HG02840 (cell line): ENCODE measurements at regions not wholly inside any gene's neighbourhood (a gene's known extent, or its start where the extent isn't known, plus 50 kb on each side); places are given as distances from the start of the nearest gene placed in this dataset.

Source experiments
- ATAC-seq: cut with Tn5 transposase; IDR thresholded peaks from one replicate; pipeline ENCODE4 v1.9.1; 2021; ENCODE audit warnings: mild to moderate bottlenecking, moderate library complexity, moderate number of reproducible peaks; ENCODE audit not compliant: unreplicated experiment, low FRiP score

DNA sequence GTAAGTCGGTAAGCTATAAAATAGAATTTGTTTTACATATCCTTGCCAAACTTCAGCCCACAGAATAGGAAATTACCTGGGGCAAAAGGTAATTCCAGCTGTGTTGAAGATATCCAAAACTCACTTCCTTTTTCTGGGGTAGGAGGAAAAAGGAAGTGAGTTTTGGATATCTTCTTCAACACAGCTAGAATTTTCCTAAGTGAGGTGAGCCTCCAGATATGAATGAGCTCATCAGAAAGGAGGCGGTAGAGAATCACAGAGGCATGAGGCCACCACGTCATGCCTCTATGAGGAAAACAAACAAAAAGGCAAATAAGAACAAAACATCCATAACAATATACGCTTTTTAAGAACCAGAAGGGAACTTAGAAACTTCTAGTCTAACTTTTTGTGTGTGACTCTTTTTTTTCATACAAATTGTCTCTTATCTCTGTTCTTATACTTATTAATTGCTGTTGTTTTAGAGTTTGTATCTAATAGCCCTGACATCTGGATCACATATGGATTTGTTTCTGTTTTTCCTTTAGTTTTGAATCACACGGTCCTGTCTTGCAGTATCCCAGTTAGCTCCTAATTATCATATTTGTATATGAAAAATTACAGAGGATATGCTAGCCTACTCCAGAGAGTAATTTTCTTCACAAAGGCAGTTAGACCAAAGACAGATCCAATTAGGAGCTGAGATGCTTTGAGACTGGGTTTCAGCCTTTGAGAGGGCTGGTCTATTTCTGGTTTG, 104.5 kb downstream of the RBM43 start:
- no peak for ATAC-seq

DNA sequence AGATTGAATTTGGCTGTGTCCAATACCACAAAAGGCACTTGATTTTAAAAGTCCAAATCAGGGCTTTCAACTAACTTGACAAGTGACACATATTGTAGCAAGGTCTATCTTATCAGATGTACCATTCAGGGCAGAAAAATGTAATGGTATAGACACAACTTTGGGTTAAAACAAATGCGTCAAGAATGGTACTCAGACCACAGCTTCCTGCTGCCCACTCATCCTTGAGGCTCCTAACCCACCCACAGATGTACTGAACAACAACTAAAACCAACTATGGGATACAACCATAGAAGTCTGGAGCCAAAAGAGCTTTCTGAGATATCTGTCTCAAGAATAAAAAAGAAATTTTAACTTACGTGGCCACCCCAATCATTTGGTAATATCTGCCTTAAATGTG, 105.2 kb downstream of the RBM43 start:
- no peak for ATAC-seq

DNA sequence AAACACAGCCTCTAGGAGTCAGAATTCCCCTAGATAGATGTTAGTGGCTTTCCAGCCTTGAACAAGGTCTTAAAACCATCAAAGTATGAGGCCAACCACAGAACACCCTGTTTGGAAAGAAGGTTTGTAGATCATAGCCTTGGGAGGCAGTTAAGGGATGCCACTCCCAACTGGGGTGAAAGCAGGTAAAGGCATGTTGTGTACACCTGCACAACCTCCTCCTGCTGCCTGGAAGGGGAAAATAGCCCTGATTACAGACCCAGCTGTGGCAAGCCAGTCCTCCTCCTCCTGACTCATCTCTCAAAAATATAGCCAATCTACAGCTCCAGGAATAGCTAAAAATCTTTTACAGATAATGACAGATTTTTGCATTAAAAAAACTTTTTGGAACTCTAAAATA, 108.1 kb downstream of the RBM43 start:
- ATAC-seq: no peak

DNA sequence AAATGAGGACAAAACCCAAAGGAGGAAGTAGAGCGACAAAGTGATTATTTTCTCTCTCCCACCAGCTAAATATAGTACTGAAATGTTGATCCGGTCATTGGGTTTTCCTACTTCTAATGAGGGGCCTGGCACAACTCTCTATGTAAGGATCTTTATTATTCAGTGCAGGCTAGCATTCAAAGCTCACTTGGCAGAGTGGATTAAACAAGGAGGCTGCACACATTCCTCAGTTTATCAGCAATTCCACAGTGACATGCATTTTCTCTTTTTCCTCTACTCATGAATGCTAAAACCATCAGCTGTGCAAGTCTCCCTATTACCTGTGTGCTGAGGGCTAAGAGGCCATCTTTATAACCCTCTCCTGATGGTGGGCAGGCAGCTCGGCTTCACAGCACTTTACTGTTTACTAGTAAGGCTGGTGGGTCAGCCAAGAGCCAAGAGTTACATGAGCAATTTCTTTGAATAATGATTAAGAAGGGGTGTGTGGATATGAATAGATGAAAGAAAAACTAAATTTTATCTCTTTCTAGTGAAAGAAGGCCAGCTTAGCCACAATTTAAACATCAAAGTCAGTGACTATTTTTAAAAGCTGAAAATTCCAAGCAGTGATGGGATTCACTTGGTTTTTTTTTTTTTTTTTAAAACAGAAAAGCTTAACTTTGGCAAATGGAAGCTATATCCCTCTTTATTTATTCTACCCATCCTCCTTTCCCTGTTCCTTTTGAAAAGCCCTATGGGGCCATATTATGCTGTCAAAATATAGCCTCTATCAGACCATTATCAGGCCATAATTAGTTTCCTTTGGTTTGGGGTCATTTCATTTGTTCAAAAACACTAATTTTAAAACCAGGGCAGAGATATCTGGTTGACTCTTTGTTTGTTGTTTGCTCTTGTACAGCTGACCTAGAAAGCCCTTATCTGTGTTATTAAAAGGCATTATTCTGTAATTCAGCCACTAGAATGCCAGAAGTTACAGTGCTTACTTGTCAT, 111.0 kb downstream of the RBM43 start:
- ATAC-seq: no peak

DNA sequence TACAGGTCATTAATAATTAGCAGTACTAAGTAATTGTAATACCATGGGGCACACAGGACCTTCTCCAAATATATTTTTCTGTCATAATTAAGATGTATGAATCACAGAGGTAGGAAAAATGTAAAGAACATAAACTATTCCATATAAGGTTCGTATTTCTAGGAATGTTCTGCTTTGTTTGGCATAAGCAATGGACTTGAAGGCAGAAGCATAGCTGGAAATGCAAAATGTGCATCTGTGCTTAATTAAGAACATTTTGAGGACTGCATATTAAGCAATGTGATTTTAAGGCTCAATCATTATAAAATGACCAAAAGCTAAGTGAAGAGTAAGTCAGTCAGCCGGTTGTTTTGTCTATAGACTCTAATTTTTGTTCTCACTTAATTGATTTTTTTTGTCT, 123.2 kb downstream of the RBM43 start:
- ATAC-seq: no peak

DNA sequence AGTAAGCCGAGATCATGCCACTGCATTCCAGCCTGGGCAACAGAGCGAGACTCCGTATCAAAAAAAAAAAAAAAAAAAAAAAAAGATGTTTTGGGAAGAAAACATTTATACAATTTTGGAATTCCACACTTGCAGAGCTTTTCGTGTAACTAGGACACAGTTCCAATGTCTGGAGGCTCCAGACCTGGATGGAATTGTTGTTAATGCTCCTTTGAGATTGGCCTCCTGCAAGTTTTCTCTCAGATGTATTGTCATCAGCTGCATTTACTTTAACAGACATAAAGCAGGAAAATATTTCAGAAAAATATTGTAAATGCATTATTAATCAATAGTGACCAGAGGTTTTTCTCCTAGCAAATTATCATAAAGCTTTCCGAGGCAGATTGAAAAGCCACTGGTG, 124.1 kb downstream of the RBM43 start:
- no peak for ATAC-seq

DNA sequence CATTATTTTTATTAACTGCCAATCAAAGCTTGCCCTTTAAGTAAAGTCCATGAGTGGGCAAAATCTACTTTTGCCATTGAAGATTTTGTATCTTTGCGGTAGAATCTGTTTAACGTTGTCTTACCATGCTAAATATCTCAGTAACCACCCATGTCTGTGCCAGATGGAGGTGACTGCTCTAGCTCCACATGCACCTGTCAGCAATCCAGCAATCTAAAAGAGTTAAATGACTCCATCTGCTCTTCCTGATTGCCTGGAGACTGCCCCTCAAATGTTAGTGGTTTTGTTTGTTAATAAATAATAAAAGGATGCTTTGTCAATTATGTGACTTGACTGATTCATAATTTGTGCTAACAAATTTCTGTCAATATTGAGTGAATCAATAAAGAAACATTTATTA, 141.7 kb downstream of the RBM43 start:
- no peak for ATAC-seq

DNA sequence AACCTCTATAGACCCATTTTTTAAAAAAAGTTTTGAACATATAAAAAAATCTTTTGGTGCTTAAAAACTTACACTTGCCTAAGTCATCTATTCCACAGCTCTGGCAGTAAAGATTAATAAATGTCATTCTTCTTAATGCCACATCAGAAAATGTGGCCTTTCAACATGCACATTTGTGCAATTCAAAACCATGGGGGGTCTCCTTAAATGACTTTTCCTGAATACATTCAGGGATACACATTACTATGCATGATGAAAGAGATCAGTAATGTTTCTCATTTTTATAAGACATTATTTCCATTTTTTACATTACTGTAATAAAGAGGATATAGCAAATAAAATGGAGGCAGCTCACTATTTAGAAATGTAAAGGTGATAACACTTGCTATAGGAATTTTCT, 142.3 kb downstream of the RBM43 start:
- ATAC-seq: no peak

DNA sequence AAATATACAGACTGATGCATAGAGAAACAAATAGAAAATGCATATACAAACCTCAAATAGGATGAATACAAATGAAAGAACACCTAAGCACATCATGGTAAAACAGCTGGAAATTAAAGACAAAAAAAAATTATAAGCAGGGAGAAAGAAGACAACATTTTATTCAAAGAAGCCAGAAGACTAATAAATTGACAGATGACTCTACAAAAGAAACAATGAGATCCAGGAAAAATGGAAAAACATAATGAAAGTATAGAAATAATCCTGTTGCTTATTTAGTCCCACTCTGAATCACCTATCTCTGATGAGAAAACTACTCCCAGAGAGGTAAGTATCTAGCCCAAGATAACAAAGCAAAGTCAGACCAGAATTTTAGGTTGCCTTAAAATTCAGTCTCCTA, 143.4 kb downstream of the RBM43 start:
- no peak for ATAC-seq

DNA sequence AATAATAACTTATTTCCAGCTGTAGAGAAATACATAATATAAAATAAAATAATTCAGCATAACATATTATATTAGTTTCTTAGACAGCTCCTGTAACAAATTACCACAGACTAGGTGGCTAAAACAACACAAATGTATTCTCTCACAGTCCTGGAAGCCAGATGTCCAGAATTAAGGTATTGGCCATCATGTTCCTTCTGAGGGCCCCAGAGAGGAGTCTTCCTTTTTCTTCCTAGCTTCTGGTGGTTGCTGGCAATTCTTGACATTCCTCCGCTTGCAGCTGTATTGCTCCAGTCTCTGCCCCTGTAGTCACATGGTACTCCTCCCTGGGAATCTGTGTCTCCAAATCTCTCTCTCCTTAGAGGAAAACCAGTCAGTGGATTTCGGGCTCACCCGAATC, 146.8 kb downstream of the RBM43 start:
- no peak for ATAC-seq

DNA sequence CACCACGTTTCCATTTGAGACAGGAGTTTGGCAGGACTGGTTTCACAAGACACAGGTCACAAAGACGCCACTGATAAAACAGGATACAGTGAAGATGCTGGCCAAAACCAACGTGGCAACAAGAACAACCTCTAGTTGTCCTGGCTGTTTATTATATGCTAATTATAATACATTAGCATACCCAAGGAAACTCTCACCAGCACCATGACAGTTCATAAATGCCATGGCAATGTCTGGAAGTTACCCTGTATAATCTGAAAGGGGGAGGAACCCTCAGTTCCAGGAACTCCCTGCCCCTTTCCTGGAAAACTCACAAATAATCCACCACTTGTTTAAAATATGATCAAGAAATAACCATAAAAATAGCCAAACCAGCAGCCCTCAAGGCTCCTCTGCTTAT, 148.3 kb downstream of the RBM43 start:
- ATAC-seq: no peak

DNA sequence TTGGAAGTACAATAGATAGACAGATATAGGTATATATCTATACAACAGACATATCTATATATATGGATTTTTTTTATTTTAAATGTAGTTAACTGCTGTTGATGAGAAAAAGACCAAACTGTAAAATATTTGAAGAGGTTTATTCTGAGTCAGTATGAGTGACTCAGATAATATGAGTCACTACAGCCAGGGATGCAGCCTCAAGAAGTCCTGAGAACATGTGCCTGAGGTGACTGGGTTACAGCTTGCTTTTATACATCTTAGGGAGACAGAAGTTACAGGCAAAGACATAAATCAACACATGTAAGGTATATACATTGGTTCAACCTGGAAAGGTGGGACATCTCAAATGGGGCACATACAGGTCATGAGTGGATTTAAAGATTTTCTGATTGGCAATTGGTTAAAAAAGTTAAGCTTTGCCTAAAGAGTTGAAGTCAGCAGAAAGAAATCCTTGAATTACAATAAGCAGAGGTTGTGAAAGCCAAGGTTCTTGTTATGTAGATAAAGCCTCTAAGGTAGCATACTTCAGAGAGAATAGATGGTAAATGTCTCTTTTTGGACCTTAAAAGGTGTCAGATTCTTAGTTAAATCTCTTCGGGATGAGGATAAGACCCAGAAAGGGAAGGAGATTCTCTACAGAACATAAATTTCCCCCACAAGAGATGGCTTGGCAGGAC, 149.9 kb downstream of the RBM43 start:
- ATAC-seq: no peak

DNA sequence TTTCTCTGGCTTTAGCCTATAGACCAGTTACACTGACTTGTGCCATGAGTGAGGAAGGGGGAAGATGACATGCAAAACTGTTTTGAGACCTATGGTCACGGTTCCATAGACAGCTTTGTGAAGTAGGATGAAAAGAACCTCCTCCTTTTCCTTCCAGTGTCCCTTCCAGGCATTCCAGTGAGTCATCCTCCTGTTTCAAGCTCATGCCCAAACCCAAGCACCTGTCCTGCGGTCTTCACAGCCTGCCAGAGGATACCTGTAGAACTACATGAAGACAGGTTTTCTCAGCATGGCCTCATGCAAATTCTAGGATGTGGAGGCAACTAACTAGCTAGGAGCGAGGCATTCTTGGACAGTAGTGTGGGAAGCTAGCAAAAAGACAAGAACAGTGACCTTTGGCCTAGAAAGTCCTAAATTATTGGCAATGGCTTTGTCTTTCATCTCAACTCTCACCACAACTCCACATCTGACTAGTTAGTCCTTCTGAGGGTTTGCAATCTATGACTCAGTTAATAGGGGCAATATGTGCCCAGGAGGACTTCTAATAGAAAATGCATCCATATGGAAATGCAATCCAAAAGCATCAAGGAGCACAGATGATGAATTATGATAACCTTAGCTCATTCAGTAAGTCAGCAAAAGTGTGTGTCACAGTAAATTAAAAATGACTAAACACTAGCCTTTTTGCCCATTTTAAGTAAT, 154.7 kb downstream of the RBM43 start:
- ATAC-seq: no peak

DNA sequence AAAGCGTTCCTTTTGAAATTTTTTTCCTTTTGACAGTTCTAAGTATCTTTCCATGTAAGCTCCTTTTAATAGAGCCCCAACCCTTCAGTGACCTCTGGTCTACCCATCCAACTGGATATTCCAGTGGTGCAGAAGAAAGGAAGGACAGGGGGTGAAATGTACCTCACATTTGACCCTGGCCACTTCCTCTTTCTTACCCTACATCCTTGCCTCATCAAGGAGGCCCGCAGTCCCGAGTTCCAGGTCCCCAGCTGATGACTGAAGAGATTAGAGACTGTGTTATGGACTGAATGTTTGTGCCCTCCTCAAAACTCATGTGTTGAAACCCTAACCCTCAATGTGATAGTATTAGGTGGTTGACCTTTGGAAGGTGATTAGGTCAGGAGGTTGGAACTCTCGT, 158.1 kb downstream of the RBM43 start:
- no peak for ATAC-seq

DNA sequence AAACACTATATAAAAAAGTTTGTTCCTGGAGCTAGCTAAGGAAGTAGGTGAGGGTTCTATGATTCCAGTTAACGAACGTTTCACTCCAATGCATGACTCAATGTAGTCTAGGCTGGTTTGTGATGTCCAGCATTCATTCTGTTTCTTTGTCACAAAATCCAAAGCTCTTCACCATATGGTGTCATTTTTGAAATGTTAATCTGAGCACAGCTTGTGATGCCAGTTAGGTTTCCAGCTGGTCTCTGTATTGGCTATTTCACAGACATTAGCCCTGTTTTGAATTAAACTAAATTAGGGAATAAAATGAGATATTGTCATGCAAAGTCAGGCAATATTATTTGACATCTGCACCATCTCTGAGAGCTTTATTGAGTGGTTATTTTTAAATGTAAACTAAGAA, 159.4 kb downstream of the RBM43 start:
- ATAC-seq: no peak

DNA sequence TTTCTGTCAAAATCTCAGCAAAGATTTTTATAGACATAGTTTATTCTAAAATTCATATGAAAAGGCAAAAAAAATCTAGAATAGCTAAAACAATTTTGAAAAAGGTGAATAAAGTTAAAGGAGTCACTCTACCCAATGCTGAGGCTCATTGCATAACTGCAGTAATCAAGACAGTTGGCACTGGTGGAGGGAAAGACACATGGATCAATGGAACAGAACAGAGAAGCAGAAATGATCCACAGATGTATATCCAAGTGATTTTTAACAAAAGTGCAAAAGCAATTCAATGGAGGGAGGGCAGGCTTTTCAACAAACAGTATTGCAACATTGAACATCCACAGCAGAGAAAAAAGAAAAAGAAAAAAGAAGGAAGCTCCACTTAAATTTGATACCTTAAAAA, 162.8 kb downstream of the RBM43 start:
- no peak for ATAC-seq

DNA sequence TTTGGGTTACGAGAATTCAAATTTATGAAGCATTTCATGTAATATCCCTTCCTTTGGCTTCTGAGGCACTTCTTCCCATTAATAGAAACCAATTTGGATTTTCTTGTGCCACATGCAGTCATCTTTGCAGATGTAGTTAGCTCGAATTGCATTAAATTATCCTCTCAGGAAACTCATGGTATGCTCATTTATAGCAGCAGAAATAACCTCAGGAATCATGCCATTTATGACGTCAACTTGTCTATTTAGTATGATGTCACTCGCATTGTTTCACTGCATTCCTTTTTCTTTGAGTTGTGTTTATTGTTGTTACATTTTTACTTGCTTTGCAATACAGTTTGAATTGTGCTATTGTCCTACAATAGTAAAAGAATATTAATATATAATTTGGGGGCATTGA, 163.8 kb downstream of the RBM43 start:
- no peak for ATAC-seq

DNA sequence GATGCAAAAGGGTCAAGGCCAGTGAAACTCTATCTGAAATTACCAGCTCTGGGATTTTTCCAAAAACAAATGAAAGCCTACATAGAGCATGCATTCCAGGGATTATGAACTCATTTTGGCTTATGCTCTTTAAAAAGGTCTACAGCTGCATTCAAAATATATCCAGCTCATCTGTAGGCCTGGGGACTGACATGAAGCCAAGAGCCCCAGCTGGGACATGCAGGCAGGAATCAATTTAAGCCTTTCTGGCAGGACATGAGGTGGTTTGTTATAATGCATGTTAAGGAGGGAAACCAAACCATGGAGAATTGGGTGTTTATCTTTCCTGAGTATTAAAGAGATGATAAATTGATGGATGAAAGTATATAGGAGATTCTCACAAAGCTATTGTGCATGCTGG, 164.5 kb downstream of the RBM43 start:
- no peak for ATAC-seq

DNA sequence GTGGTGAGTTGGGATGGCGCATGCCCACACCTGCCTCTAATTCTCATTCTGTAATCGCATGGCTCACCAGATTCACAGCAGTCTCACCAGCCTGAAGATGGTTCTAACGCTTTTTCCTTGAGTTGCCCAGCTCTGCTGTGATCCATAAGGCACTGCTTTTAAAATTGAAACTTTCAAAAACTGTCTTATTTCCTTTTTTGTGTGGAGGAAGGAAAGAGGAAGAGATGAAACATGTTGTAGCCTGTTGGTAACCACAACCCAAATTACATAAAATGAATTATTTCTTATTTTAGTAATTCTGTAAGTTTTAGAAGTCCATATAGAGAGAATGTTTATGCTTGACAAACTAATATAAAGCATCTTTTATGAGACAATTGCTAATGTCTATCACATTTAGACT, 165.4 kb downstream of the RBM43 start:
- ATAC-seq: no peak

DNA sequence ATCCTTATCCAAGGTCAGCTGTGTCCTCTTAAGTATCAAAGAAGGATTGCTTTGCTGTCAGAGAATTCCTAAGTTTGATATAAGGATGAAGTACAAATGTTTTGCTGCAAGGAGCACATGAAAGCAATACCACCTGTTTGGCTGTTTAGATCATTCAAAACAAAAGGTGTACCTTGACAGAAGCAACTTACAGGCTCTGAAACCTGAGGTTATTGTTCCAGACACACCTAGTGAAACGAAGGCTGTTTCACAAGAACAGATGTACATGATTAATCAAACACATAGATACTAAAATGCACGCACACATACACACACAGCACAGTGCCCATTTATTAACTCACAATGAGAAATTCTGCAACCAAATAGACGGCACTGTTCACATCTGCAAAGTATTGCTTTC, 166.2 kb downstream of the RBM43 start:
- ATAC-seq: no peak

DNA sequence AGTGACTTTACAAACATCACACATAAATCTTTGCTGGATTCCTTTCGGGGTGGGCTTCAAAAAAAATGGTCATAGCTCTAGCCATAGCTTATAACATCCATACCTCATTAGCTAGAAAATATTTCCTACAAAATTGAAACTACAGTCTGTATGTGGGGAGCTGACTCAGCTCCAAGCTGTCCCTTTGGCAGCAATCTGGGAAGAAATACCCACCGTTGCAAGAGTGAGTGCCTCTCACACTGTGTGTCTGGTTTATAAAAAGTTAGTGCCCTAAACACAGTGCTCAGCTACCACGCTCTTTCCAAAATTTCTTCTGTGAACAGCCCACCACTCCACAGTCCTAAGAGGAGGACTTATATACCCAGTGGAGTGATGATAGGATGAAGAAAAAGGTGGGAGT, 170.1 kb downstream of the RBM43 start:
- ATAC-seq: no peak
